A549 (cell line): ENCODE measurements at regions not wholly inside any gene's neighbourhood (a gene's known extent, or its start where the extent isn't known, plus 50 kb on each side); places are given as distances from the start of the nearest gene placed in this dataset.

ENCODE experiments used
- ATAC-seq, 2 experiments: fragments of 200-7000 bp in 1 of 2; fragments of >200 bp in 1 of 2; cut with Nextera tagmentation in 1 of 2; cut with Tn5 transposase in 1 of 2; 3 replicates each; pipeline versions ENCODE4 v1.8.0 to v1.9.1; 2018 to 2020; ENCODE audit warnings: mild to moderate bottlenecking in 1 of 2, moderate library complexity in 1 of 2
- CTCF ChIA-PET: fragments of 300-600 bp; sonication (Branson Sonifier 250); formaldehyde crosslinking; extraction: SDS; loops from one replicate; lab custom pipeline; 2021; ENCODE audit warnings: antibody characterized with exemption, inconsistent platforms; lab: Yijun Ruan, JAX
- POLR2A ChIA-PET: fragments of 350-600 bp; formaldehyde crosslinking; extraction: SDS; loops from one replicate; lab custom pipeline; 2021; ENCODE audit warnings: antibody characterized with exemption, inconsistent platforms; lab: Yijun Ruan, JAX
- DNase-seq, 2 experiments: peaks; one replicate each; pipeline versions ENCODE4 v3.0.0 to v3.0.0-alpha.2; 2011 to 2016; ENCODE audit warnings: low read depth in 1 of 2, low spot score in 1 of 2
- FAIRE-seq: peaks from 2 replicates; lab custom pipeline; 2011; peaks lifted over from hg19 to GRCh38; lab: Jason Lieb, UNC
- H3K27ac ChIP-seq, 2 experiments: fragments of >200 bp; sonication (Bioruptor Twin); formaldehyde crosslinking; 3 replicates each; pipeline ENCODE4 v1.5.1; 2016 to 2017
- H3K4me1 ChIP-seq: fragments of >200 bp; sonication (Bioruptor Twin); formaldehyde crosslinking; 3 replicates; pipeline ENCODE4 v1.6.1; 2016
- H3K4me2 ChIP-seq: fragments of >200 bp; sonication (Bioruptor Twin); formaldehyde crosslinking; 3 replicates; pipeline ENCODE4 v1.6.1; 2016
- H3K4me3 ChIP-seq: fragments of >200 bp; sonication (Bioruptor Twin); formaldehyde crosslinking; 3 replicates; pipeline ENCODE4 v1.5.1; 2016
- H3K9me3 ChIP-seq: fragments of >200 bp; sonication (Bioruptor Twin); formaldehyde crosslinking; 3 replicates; pipeline ENCODE4 v1.6.1; 2016
- ATOH8 ChIP-seq: fragments of 250-450 bp; sonication (Bioruptor Pico); IDR thresholded peaks from 2 replicates; pipeline ENCODE4 v1.5.0; 2020; ENCODE audit warnings: low read depth, mild to moderate bottlenecking, moderate library complexity
- BHLHE40 ChIP-seq: IDR thresholded peaks from 2 replicates; pipeline ENCODE4 v1.6.1; 2012; ENCODE audit warnings: low read depth, low read length, inconsistent platforms
- CBX8 ChIP-seq: fragments of 200-600 bp; sonication (generic); IDR thresholded peaks from 2 replicates; pipeline ENCODE4 v1.6.1; 2016
- CHD2 ChIP-seq: fragments of 150-350 bp; IDR thresholded peaks from 2 replicates; pipeline ENCODE4 v1.6.1; 2014; ENCODE audit warnings: low read length; ENCODE audit not compliant: partially characterized antibody
- CTCF ChIP-seq: fragments of >200 bp; sonication (Bioruptor Twin); formaldehyde crosslinking; IDR thresholded peaks from 3 replicates; pipeline ENCODE4 v1.5.1; 2016
- EHF ChIP-seq: fragments of 250-450 bp; sonication (Bioruptor Pico); IDR thresholded peaks from 2 replicates; pipeline ENCODE4 v1.5.0; 2020; ENCODE audit warnings: mild to moderate bottlenecking
- EP300 ChIP-seq, 2 experiments: fragments of >200 bp; sonication (Bioruptor Twin); formaldehyde crosslinking; IDR thresholded peaks; 2 replicates in 1 of 2; 3 replicates in 1 of 2; pipeline ENCODE4 v1.6.1; 2016 to 2017
- FOSB ChIP-seq: fragments of 250-450 bp; sonication (Bioruptor Pico); IDR thresholded peaks from 2 replicates; pipeline ENCODE4 v1.5.0; 2020; ENCODE audit warnings: mild to moderate bottlenecking, moderate library complexity
- FOXS1 ChIP-seq: fragments of 250-450 bp; sonication (Bioruptor Pico); IDR thresholded peaks from 2 replicates; pipeline ENCODE4 v1.5.0; 2020; ENCODE audit warnings: mild to moderate bottlenecking, moderate library complexity
- GATA3 ChIP-seq: IDR thresholded peaks from 2 replicates; pipeline ENCODE4 v1.6.1; 2012; ENCODE audit warnings: borderline replicate concordance
- HDAC2 ChIP-seq: fragments of 200-600 bp; sonication (generic); IDR thresholded peaks from 2 replicates; pipeline ENCODE4 v1.6.1; 2016
- HOXB13 ChIP-seq: fragments of 250-450 bp; sonication (Bioruptor Pico); IDR thresholded peaks from 2 replicates; pipeline ENCODE4 v1.5.0; 2020; ENCODE audit warnings: low read depth, mild to moderate bottlenecking, moderate library complexity
- HOXB5 ChIP-seq: fragments of 250-450 bp; sonication (Bioruptor Pico); IDR thresholded peaks from 2 replicates; pipeline ENCODE4 v1.5.0; 2020; ENCODE audit warnings: mild to moderate bottlenecking, moderate library complexity
- JUN ChIP-seq, 2 experiments: fragments of >200 bp; sonication (Bioruptor Twin); formaldehyde crosslinking; IDR thresholded peaks; 2 replicates in 1 of 2; 3 replicates in 1 of 2; pipeline ENCODE4 v1.6.1; 2016 to 2017
- JUNB ChIP-seq: fragments of >200 bp; sonication (Bioruptor Twin); formaldehyde crosslinking; IDR thresholded peaks from 2 replicates; pipeline ENCODE4 v1.6.1; 2016
- MAX ChIP-seq: IDR thresholded peaks from 2 replicates; pipeline ENCODE4 v1.6.1; 2012
- NPAS2 ChIP-seq: fragments of 250-450 bp; sonication (Bioruptor Pico); IDR thresholded peaks from 2 replicates; pipeline ENCODE4 v1.8.0; 2022; ENCODE audit warnings: mild to moderate bottlenecking, moderate library complexity, borderline replicate concordance
- PBX3 ChIP-seq: IDR thresholded peaks from 2 replicates; pipeline ENCODE4 v1.6.1; 2012
- RARB ChIP-seq: fragments of 250-450 bp; sonication (Bioruptor Pico); IDR thresholded peaks from 2 replicates; pipeline ENCODE4 v1.8.0; 2021; ENCODE audit warnings: mild to moderate bottlenecking, moderate library complexity
- SREBF2 ChIP-seq: fragments of 450-650 bp; IDR thresholded peaks from 2 replicates; pipeline ENCODE4 v1.6.1; 2014; ENCODE audit warnings: mild to moderate bottlenecking, moderate library complexity
- TP53 ChIP-seq: fragments of 250-450 bp; sonication (Bioruptor Pico); IDR thresholded peaks from 2 replicates; pipeline ENCODE4 v1.5.0; 2021; ENCODE audit warnings: mild to moderate bottlenecking, moderate library complexity
- ZC3H11A ChIP-seq: fragments of 450-650 bp; IDR thresholded peaks from 2 replicates; pipeline ENCODE4 v1.6.1; 2014; ENCODE audit warnings: antibody characterized with exemption, mild to moderate bottlenecking
- ZFP36 ChIP-seq: fragments of 450-650 bp; IDR thresholded peaks from 2 replicates; pipeline ENCODE4 v1.6.1; 2014; ENCODE audit warnings: borderline replicate concordance; ENCODE audit not compliant: partially characterized antibody
- WGBS: methylation state at CpG from one replicate; pipeline ENCODE4 v1.1.6; 2017; ENCODE audit errors: missing lambda C conversion rate; 5-methylcytosine and 5-hydroxymethylcytosine counted together
- TF ChIP-seq, protein P1 (sequence below): IDR thresholded peaks from 2 replicates; pipeline ENCODE4 v1.6.1; 2012; ENCODE audit warnings: low read depth, borderline replicate concordance
- TF ChIP-seq, protein P2 (sequence below): fragments of 450-650 bp; IDR thresholded peaks from 2 replicates; pipeline ENCODE4 v1.6.1; 2014; ENCODE audit warnings: antibody characterized with exemption

DNA sequence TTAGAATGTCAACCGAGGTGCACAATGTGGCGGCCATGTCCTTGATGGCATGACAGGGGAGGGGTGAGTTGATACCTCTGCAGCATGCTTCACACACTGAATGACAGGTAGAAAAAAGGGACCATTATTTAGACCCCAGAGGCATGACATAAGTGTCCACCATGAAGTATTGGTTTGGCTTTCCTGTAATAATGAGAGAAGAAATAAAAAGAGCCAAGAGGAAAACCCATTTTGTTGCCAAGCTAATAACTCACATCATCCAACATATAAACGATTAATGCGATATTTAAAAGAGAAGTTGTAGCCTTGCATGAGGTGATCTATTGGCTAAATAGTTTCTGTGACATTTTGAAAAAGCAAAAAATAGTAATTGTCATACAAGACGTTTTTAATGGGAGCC, 343.4 kb downstream of the LRIG3 start:
- H3K4me3 ChIP-seq: no peak overlapping the region
- ChIA-PET POLR2A (no interaction called here), CTCF (no interaction called here)
- DNase-seq (no peak), FAIRE-seq (no peak)
- TF ChIP-seq, protein P1, sequence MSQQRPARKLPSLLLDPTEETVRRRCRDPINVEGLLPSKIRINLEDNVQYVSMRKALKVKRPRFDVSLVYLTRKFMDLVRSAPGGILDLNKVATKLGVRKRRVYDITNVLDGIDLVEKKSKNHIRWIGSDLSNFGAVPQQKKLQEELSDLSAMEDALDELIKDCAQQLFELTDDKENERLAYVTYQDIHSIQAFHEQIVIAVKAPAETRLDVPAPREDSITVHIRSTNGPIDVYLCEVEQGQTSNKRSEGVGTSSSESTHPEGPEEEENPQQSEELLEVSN: no peak
- TF ChIP-seq CBX8 (no peak), CTCF (no peak)
- TF ChIP-seq, all 56 proteins: peak for 0
- Histone ChIP-seq H3K27ac (no peak overlapping the region), H3K4me2 (no peak overlapping the region), H3K4me1 (no peaks in the 10 kb centered on the region), H3K9me3 (no peaks in the 10 kb centered on the region)
- no peak for ATAC-seq
- 64% methylated on average over 5 of the region's 5 CpGs for WGBS

DNA sequence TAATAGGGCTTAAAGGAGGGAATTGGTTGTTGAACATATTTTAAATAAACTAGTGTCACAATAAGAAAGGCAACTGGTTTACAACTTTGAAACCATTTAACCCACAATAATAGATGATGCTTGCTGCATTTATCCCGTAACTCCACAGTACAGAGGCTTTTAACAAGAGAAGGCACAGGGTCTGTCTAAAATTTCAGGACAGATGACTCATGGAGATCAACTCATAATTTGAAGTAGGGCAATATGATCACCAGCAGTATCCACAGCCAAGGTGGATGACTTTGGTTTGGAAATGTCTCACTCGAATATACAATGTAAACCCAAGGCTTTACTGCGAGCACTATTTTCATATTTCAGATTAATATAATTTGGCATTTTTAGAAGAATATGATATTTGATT, 340.2 kb downstream of the LRIG3 start:
- no peak for FAIRE-seq
- H3K4me3 ChIP-seq: no peak overlapping the region
- no peak overlapping the region for H3K27ac ChIP-seq
- POLR2A ChIA-PET: no interaction called here
- no peak overlapping the region for H3K4me2 ChIP-seq
- no peak for ATAC-seq
- no peak for DNase-seq
- no peaks in the 10 kb centered on the region for H3K9me3 ChIP-seq
- WGBS: 78% methylated on average over 3 of the region's 3 CpGs
- peaks cover 11% of the 10 kb centered on the region for H3K4me1 ChIP-seq
- no peak for TF ChIP-seq GATA3
- TF ChIP-seq, protein P2, sequence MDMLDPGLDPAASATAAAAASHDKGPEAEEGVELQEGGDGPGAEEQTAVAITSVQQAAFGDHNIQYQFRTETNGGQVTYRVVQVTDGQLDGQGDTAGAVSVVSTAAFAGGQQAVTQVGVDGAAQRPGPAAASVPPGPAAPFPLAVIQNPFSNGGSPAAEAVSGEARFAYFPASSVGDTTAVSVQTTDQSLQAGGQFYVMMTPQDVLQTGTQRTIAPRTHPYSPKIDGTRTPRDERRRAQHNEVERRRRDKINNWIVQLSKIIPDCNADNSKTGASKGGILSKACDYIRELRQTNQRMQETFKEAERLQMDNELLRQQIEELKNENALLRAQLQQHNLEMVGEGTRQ: no peak
- TF ChIP-seq FOXS1 (CRISPR knock-in tag): no peak
- TF ChIP-seq HOXB13 (CRISPR knock-in tag): no peak
- TF ChIP-seq RARB (CRISPR knock-in tag): no peak
- no peak for TF ChIP-seq CBX8
- no peak for TF ChIP-seq FOSB (CRISPR knock-in tag)
- TF ChIP-seq ATOH8: no peak
- TF ChIP-seq JUN (IDR thresholded peaks at IDR 0.05): no peak
- TF ChIP-seq ZFP36: no peak
- no peak for TF ChIP-seq PBX3
- TF ChIP-seq HOXB5 (CRISPR knock-in tag): no peak
- no peak for TF ChIP-seq ZC3H11A
- TF ChIP-seq TP53 (CRISPR knock-in tag): no peak
- TF ChIP-seq EP300 (IDR thresholded peaks at IDR 0.05): no peak
- no peak for TF ChIP-seq HDAC2
- no peak for TF ChIP-seq CHD2
- no peak for TF ChIP-seq BHLHE40
- no peak for TF ChIP-seq JUNB
- CTCF ChIA-PET: no interaction called here

- FAIRE-seq (no peak), ATAC-seq (peak in 1 of 2 experiments; percentile 37; a peak in 2 of 6 replicates), DNase-seq (peak in 1 of 2 experiments; percentile 44)
- Histone ChIP-seq H3K4me1 (peaks cover 11% of the 10 kb centered on the region), H3K9me3 (no peaks in the 10 kb centered on the region), H3K4me2 (peak overlapping the region; percentile 21; the same call in 1 of the 3 replicates), H3K4me3 (no peak overlapping the region), H3K27ac (no peak overlapping the region)
- ChIA-PET CTCF (no interaction called here), POLR2A (no interaction called here)
- no peak for TF ChIP-seq MAX
- no peak for TF ChIP-seq SREBF2
- no peak for TF ChIP-seq FOSB (CRISPR knock-in tag)
- TF ChIP-seq NPAS2 (CRISPR knock-in tag): no peak
- TF ChIP-seq TP53 (CRISPR knock-in tag): no peak
- TF ChIP-seq EHF (CRISPR knock-in tag): no peak
- 1% methylated on average over 2 of the region's 2 CpGs for WGBS
Measured at GRCh38 chr12:58583529-58583928, 336.8 kb downstream of the LRIG3 start.
